HG03442 (cell line): ENCODE measurements at regions not wholly inside any gene's neighbourhood (a gene's known extent, or its start where the extent isn't known, plus 50 kb on each side); places are given as distances from the start of the nearest gene placed in this dataset.
"Not testable (repeated sequence)": the region's sequence is repeated elsewhere in the genome, so short reads cannot be mapped to it uniquely, and the experiment has no call there.

Experiments
- ATAC-seq: cut with Tn5 transposase; IDR thresholded peaks from one replicate; pipeline ENCODE4 v1.9.1; 2021; ENCODE audit warnings: mild to moderate bottlenecking, moderate library complexity; ENCODE audit not compliant: unreplicated experiment

- no peak for ATAC-seq
These were observed 256.1 kb downstream of the ZWINT start for GRCh38 chr10:56104923-56105322.

DNA sequence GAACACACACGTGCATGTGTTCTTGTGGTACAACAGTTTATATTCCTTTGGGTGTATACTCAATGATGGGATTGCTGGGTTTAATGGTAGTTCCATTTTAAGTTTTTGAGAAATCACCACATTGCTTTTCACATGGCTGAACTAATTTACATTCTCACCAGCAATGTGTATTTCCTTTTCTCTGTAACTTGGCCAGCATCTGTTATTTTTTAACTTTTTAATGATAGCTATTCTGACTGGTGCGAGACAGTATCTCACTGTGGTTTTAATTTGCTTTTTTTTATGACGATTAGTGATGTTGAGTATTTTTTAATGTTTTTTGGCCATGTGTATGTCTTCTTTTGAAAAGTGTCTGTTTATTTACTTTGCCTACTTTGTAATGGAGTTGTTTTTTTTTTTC is 256.6 kb downstream of the ZWINT start:
- ATAC-seq, result no peak

DNA sequence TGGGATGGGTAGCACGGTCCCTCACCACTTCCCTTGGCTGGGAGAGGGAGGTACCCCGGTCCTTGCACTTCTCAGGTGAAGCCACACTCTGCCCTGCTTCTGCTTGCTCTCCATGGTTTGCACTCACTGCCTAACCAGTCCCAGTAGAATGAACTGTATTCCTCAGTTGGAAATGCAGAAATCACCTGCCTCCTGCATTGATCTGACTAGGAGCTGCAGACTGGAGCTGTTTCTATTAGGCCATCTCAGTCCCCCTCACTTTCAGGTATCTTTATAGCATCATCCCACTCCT is 264.9 kb downstream of the ZWINT start:
- ATAC-seq, result no peak

GRCh38 chr10:56095506-56096225 is 265.4 kb downstream of the ZWINT start:
- no peak for ATAC-seq

DNA sequence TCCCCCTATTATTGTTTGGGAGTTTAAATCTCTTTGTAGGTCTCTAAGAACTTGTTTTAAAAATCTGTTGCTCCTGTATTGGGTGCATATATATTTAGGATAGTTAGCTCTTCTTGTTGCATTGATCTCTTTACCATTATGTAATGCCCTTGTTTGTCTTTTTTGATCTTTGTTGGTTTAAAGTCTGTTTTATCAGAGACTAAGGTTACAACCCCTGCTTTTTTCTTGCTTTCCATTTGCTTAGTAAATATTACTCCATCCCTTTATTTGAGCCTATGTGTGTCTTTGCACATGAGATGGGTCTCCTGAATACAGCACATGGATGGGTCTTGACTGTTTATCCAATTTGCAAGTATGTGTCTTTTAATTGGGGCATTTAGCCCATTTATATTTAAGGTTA is 267.4 kb downstream of the ZWINT start:
- not testable (repeated sequence) for ATAC-seq

- ATAC-seq, result no peak
These were observed 269.2 kb downstream of the ZWINT start for GRCh38 chr10:56091872-56092271.

DNA sequence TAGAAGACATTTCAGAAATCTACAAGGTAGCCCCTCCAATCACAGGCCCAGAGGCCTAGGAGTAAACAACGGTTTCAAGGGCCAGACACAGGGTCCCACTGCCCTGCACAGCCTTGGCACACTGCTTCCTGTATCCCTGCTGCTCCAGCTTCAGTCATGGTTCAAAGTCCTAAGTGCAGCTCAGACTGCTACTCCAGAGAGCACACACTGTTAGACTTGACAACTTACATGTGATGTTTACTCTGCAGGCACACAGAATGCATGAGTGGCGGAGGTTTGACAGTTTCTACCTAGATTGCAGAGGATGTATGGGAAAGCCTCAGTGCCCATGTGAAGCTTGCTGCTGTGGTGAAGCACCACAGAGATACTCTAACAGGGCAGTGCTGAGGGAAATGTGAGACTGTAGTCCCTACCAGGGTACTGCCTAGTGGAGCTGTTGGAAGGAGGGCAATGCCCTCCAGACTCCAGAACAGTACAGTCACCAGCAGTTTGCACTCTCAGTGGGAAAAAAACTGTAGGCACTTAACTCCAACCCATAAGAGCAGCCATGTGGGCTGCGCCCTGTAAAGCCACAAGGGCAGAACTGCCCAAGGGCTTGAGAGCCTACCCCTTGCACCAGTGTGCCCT is 270.0 kb downstream of the ZWINT start:
- no peak for ATAC-seq

DNA sequence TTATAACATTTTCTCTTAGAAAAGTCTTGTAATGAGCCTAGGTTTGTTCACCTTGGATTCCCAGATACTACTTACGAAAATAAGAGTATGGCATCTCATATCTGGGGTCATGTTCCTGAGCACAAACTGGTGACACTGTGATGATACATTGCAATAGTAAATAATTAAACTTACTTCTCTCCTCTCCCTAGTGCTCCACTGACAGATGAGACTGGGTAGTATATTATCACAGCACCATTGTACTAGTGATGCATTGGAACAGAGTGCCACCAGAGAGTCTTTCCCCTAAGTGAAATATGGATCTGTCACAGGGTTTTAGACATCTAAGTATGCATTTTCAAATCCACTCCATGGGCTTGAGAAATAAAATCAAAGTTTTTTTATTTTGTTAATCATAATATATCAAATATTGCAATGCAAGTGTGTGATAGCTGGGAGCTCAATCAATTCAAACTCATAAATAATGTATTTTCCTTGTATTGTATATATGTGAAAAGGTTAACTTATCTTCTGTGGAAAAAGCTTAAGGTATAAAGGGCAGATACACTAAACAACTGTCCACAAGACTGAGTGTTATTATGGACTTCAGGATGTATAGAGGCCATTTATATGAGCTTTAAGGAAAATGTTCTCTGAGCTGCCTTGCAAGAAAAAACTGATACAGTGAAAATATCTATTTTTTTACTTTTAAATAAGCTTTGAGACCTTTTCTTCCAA is 275.5 kb downstream of the ZWINT start:
- no peak for ATAC-seq

- ATAC-seq, result no peak
These were observed 278.9 kb downstream of the ZWINT start for GRCh38 chr10:56082169-56082568.

DNA sequence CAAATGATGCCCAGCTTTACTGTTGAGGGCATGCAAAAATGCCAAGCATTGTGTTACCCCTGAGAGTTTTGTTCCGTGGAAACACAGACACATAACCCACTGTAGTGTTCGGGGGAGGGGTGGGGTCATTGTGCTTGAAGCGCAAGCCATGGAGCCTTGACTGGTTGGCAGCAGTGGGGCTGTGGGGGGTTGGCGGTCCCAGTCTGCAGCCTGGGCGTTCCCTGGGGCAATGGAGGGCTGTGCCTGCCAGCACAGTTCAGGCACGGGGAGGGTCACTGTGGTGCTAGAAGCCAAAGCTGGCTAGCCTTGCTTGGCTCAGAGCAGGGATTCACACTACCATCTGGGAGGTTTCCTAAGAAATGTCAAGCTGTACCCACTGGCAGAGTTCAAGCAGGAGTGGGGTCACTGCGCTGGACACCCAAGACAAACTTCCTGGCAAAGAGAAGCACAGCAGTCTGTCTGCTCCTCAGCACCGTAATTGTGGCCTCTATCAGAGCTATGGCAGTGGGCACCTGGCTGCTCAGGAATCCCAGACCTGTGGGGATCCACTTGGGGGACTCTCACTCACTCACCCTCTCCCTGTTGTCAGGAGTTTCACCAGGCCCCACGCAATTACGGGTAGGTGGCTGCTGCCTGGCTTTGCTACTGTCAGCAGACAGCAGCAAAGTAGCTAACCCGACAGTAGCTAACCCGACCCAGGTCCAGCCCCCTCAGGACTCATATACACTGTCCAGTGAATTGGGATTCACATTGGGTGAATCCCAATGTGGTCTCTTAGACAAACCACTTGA is 292.4 kb downstream of the ZWINT start:
- ATAC-seq, result no peak

DNA sequence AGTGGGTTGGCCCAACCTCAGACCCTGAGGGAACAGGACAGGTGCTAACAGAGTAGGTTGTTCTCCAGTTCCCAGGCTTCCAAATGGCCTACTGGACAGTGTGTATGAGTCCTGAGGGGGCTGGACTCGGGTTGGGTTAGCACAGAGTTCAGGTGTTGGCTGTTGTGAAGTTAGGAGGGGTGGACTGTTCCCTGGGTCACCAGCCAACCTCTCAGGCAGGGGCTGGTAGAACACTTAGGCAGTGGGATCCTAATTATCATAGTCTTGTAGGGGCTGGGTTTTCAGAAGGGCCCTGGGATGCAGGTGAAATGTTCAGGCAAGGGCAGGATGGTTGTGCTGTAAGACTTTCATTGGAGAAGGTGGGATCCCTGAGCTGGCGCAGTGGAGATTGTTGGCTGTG is 293.0 kb downstream of the ZWINT start:
- no peak for ATAC-seq

GRCh38 chr10:56063642-56064041 is 297.4 kb downstream of the ZWINT start:
- no peak for ATAC-seq

DNA sequence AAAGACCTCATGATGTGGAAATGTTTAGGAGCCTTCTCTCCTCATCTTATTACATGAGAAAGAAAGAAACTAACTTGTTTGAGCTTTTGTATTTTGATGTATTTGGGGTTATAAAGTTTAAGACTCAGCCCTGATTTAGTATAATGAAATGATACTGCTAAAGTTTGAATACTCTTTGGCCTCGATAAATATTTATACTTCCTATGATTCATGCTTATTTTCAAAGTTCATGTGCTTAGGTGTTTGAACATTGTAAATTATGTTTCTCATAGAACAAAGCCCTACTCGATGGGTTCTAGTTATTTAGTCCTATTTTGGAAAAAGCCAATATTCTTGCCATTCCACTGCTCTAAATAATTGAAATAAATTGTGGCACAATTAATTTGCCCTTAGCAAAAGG is 303.2 kb downstream of the ZWINT start:
- ATAC-seq, result no peak

DNA sequence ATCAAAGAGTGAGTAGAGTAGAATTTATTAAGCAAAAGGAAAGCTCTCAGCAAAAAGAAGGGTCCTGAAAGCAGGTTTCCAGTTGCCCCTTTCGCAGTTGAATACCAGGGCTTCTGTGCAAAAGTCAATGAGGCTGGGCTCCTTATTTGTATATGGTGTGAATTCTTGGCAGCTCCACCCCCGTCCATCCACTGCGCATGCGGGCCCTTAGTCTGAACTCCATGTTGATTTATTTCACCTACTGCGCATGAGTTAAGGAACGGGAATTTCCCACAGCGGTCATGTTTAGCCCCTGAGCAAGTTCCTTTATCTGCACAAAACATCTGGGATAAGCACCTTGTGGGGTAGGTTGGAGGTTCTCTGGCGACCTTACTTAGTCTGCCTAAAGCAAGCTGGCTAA is 325.6 kb downstream of the ZWINT start:
- ATAC-seq, result no peak

GRCh38 chr10:56028298-56029132 is 332.5 kb downstream of the ZWINT start:
- ATAC-seq, result no peak

DNA sequence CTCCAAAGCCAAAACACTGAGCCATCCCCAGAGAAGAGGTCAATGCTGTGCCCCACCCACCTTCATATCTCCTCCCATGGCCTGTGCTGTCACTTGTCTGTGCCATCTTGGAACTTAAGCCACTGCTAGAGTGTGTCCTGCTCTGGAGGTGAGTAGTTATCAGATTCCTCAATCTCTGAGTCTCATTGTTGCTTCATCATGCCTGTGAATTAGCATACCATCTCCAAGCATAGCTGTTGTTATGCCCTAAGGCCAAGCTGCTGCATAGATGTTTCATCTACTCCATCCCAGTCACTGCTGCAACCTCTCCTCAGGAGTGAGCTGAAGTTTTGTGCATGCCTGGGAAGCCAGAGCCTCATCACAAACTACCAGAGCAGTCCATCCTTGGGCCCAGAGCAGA is 349.0 kb downstream of the ZWINT start:
- ATAC-seq, result no peak

- no peak for ATAC-seq
These were observed 357.5 kb downstream of the ZWINT start for GRCh38 chr10:56003555-56003954.

DNA sequence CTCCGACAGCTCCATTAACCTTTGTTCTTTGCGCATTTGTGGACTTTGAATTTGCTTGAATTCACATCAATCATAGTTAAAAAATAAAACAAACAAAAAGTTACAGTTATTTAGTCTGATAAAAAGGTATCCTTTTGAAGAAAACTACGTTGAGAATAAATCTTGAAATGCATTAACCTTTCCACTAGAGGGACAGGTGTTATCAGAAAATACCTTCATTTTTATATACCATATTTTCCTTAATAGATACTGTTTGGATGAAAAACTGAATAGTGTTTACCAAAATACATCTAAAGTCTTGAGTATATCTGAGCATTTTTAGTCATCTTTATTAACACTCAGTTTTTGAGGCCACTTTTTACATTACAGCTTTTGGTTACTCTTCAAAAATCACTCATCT is 371.9 kb downstream of the ZWINT start:
- no peak for ATAC-seq

DNA sequence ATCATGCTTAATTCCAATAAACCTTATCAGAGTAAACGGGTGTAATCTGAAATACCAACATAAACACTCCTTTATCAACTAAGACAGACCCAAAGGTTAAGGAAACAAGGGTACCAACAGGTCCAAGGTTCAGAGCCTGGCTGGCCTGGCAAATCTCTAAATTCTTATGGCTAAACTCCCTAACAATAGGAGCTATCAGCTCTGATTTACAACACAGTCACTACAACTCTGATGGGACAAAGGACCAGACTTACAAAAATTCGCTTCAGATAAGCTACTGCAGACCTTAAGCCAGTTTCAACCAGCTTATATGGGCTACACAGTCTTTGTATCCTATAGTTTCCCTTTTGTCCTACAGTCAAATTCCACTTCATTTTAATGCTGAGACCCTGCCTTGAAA is 381.9 kb downstream of the ZWINT start:
- ATAC-seq, result no peak

GRCh38 chr10:55966101-55966500 is 395.0 kb downstream of the ZWINT start:
- no peak for ATAC-seq

DNA sequence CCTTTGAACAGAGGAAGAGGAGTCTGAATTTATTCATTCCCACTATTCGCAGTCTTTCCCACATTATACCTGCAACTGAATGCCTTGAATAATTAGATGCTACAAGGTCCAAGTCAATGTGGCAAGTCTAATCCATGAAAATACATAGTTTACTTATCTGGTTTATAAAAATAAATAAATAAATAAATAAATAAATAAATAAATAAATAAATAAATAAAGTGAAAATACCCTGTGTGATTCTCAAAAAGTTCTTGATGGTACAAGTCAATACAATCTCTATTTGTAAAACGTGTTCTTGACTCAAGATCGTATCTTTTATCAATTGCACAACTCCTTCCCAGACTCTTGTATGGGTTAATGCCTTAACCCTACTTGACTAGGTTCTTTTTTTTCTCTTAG is 417.7 kb downstream of the ZWINT start:
- no peak for ATAC-seq
